GF-D8 (cell line): ENCODE measurements at regions not wholly inside any gene's neighbourhood (a gene's known extent, or its start where the extent isn't known, plus 50 kb on each side); places are given as distances from the start of the nearest gene placed in this dataset.
"Not testable (repeated sequence)": the region's sequence is repeated elsewhere in the genome, so short reads cannot be mapped to it uniquely, and the experiment has no call there.

Experiments
- DNase-seq: peaks from one replicate; lab custom pipeline; 2025; lab: John Stamatoyannopoulos, UW

- DNase-seq = no peak
These were observed 1488.2 kb downstream of the FSTL5 start for GRCh38 chr4:160675550-160675949.

GRCh38 chr4:160685729-160686128, 1478.1 kb downstream of the FSTL5 start:
- DNase-seq = no peak

- no peak for DNase-seq
These were observed 1462.1 kb downstream of the FSTL5 start for GRCh38 chr4:160701671-160702070.

GRCh38 chr4:160709026-160709425, 1454.8 kb downstream of the FSTL5 start:
- DNase-seq = no peak

GRCh38 chr4:160709546-160709945, 1454.3 kb downstream of the FSTL5 start:
- no peak for DNase-seq

GRCh38 chr4:160716551-160716950, 1447.2 kb downstream of the FSTL5 start:
- DNase-seq = no peak

- DNase-seq = no peak
These were observed 1446.0 kb downstream of the FSTL5 start for GRCh38 chr4:160717848-160718247.

GRCh38 chr4:160724063-160724462, 1439.7 kb downstream of the FSTL5 start:
- DNase-seq = no peak

GRCh38 chr4:160745126-160745525, 1418.7 kb downstream of the FSTL5 start:
- DNase-seq = no peak

GRCh38 chr4:160746585-160746984, 1417.2 kb downstream of the FSTL5 start:
- DNase-seq = not testable (repeated sequence)

GRCh38 chr4:160772668-160773067, 1391.1 kb downstream of the FSTL5 start:
- DNase-seq = no peak

- no peak for DNase-seq
These were observed 1368.6 kb downstream of the FSTL5 start for GRCh38 chr4:160795216-160795615.

GRCh38 chr4:160808174-160808573, 1355.6 kb downstream of the FSTL5 start:
- DNase-seq = no peak

GRCh38 chr4:160809576-160809975, 1354.2 kb downstream of the FSTL5 start:
- DNase-seq = no peak

- no peak for DNase-seq
These were observed 1353.4 kb downstream of the FSTL5 start for GRCh38 chr4:160810424-160810823.

GRCh38 chr4:160810941-160811340, 1352.9 kb downstream of the FSTL5 start:
- no peak for DNase-seq

GRCh38 chr4:160811956-160812355, 1351.8 kb downstream of the FSTL5 start:
- no peak for DNase-seq

- no peak for DNase-seq
These were observed 1349.1 kb downstream of the FSTL5 start for GRCh38 chr4:160814726-160815125.

- no peak for DNase-seq
These were observed 1345.2 kb downstream of the FSTL5 start for GRCh38 chr4:160818571-160818970.

GRCh38 chr4:160819791-160820190, 1344.0 kb downstream of the FSTL5 start:
- DNase-seq = no peak

GRCh38 chr4:160824481-160824880, 1339.3 kb downstream of the FSTL5 start:
- no peak for DNase-seq

- no peak for DNase-seq
These were observed 1338.0 kb downstream of the FSTL5 start for GRCh38 chr4:160825644-160826338.

- no peak for DNase-seq
These were observed 1337.5 kb downstream of the FSTL5 start for GRCh38 chr4:160826339-160826679.

GRCh38 chr4:160831165-160831922, 1332.5 kb downstream of the FSTL5 start:
- no peak for DNase-seq
